WTC11 (cell line): ENCODE measurements at regions not wholly inside any gene's neighbourhood (a gene's known extent, or its start where the extent isn't known, plus 50 kb on each side); places are given as distances from the start of the nearest gene placed in this dataset.

Source experiments
- ATAC-seq: fragments of 200-7000 bp; cut with Tn5 transposase; 2 replicates; pipeline ENCODE4 v1.10.0; 2021; ENCODE audit warnings: mild to moderate bottlenecking, moderate library complexity
- CTCF ChIA-PET: fragments of 300-600 bp; sonication (Branson Sonifier 250); formaldehyde crosslinking; loops from one replicate; lab custom pipeline; 2021; ENCODE audit warnings: antibody characterized with exemption; lab: Charles Lee
- POLR2A ChIA-PET: fragments of 350-600 bp; sonication (Branson Sonifier 250); formaldehyde crosslinking; loops from one replicate; lab custom pipeline; 2021; ENCODE audit warnings: antibody characterized with exemption; lab: Charles Lee
- DNase-seq: peaks from one replicate; pipeline ENCODE4 v3.0.0; 2021; ENCODE audit warnings: low spot score
- H3K27ac Mint-ChIP-seq: 2 replicates; pipeline ENCODE4 v1.8.0; 2021; ENCODE audit warnings: mixed read lengths
- H3K27me3 Mint-ChIP-seq: 2 replicates; pipeline ENCODE4 v1.8.0; 2021; ENCODE audit warnings: low read depth, mild to moderate bottlenecking, moderate library complexity, mixed read lengths
- H3K36me3 Mint-ChIP-seq: 2 replicates; pipeline ENCODE4 v1.8.0; 2021; ENCODE audit warnings: mixed read lengths
- H3K4me1 Mint-ChIP-seq: 2 replicates; pipeline ENCODE4 v1.8.0; 2022; ENCODE audit warnings: mixed read lengths
- H3K4me3 Mint-ChIP-seq: 2 replicates; pipeline ENCODE4 v1.8.0; 2021; ENCODE audit warnings: mild to moderate bottlenecking, moderate library complexity, mixed read lengths
- H3K9me3 Mint-ChIP-seq: 2 replicates; pipeline ENCODE4 v1.8.0; 2021; ENCODE audit warnings: mixed read lengths
- ATF1 ChIP-seq: sonication (generic); formaldehyde crosslinking; IDR thresholded peaks from 2 replicates; pipeline ENCODE4 v1.8.1; 2023; ENCODE audit warnings: mild to moderate bottlenecking, moderate library complexity, missing genetic modification reagents
- CREM ChIP-seq: sonication (generic); formaldehyde crosslinking; IDR thresholded peaks from 2 replicates; pipeline ENCODE4 v1.8.1; 2022; ENCODE audit warnings: mild to moderate bottlenecking, missing genetic modification reagents, moderate library complexity
- CTCF ChIP-seq: fragments of 200-600 bp; IDR thresholded peaks from 2 replicates; pipeline ENCODE4 v1.8.0; 2022; ENCODE audit warnings: antibody characterized with exemption
- E2F1 ChIP-seq: sonication (generic); formaldehyde crosslinking; IDR thresholded peaks from 2 replicates; pipeline ENCODE4 v1.8.0; 2022; ENCODE audit warnings: mild to moderate bottlenecking, missing genetic modification reagents
- ELF4 ChIP-seq: sonication (generic); formaldehyde crosslinking; IDR thresholded peaks from 2 replicates; pipeline ENCODE4 v1.8.1; 2022; ENCODE audit warnings: low read depth, mild to moderate bottlenecking, moderate library complexity, missing genetic modification reagents
- ERG ChIP-seq: fragments of 250-450 bp; sonication (Bioruptor Pico); IDR thresholded peaks from 2 replicates; pipeline ENCODE4 v1.8.0; 2021; ENCODE audit warnings: mild to moderate bottlenecking
- ETV6 ChIP-seq: sonication (generic); formaldehyde crosslinking; IDR thresholded peaks from 2 replicates; pipeline ENCODE4 v1.8.1; 2022; ENCODE audit warnings: mild to moderate bottlenecking, missing genetic modification reagents
- GRHL2 ChIP-seq: fragments of 250-450 bp; sonication (Bioruptor Pico); IDR thresholded peaks from 2 replicates; pipeline ENCODE4 v1.8.0; 2022; ENCODE audit warnings: mild to moderate bottlenecking, moderate library complexity; ENCODE audit not compliant: insufficient replicate concordance, severe bottlenecking
- HMGA2 ChIP-seq: fragments of 250-450 bp; sonication (Bioruptor Pico); IDR thresholded peaks from 2 replicates; pipeline ENCODE4 v1.4.0; 2021; ENCODE audit warnings: mild to moderate bottlenecking, moderate library complexity
- KAT7 ChIP-seq: sonication (generic); formaldehyde crosslinking; IDR thresholded peaks from 2 replicates; pipeline ENCODE4 v1.8.1; 2023; ENCODE audit warnings: missing genetic modification reagents, mild to moderate bottlenecking, borderline replicate concordance
- NR1H2 ChIP-seq: sonication (generic); formaldehyde crosslinking; IDR thresholded peaks from 2 replicates; pipeline ENCODE4 v1.9.0; 2021; ENCODE audit warnings: mild to moderate bottlenecking, moderate library complexity, missing genetic modification reagents
- RELA ChIP-seq: sonication (generic); formaldehyde crosslinking; IDR thresholded peaks from 2 replicates; pipeline ENCODE4 v1.8.1; 2022; ENCODE audit warnings: missing genetic modification reagents, mild to moderate bottlenecking, borderline replicate concordance
- SMAD3 ChIP-seq: sonication (generic); formaldehyde crosslinking; IDR thresholded peaks from 2 replicates; pipeline ENCODE4 v1.8.0; 2022; ENCODE audit warnings: missing genetic modification reagents, mild to moderate bottlenecking, borderline replicate concordance
- TCF7 ChIP-seq: sonication (generic); formaldehyde crosslinking; IDR thresholded peaks from 2 replicates; pipeline ENCODE4 v1.8.0; 2022; ENCODE audit warnings: mild to moderate bottlenecking, low read depth, missing genetic modification reagents, moderate library complexity
- TEAD4 ChIP-seq: sonication (generic); formaldehyde crosslinking; IDR thresholded peaks from 2 replicates; pipeline ENCODE4 v1.8.0; 2022; ENCODE audit warnings: mild to moderate bottlenecking, missing genetic modification reagents
- TP53 ChIP-seq: sonication (generic); formaldehyde crosslinking; IDR thresholded peaks from 2 replicates; pipeline ENCODE4 v1.8.1; 2023; ENCODE audit warnings: mild to moderate bottlenecking, missing genetic modification reagents
- ZBTB21 ChIP-seq: sonication (generic); formaldehyde crosslinking; IDR thresholded peaks from 2 replicates; pipeline ENCODE4 v1.8.1; 2023; ENCODE audit warnings: mild to moderate bottlenecking, missing genetic modification reagents, borderline replicate concordance
- ZNF219 ChIP-seq: sonication (generic); formaldehyde crosslinking; IDR thresholded peaks from 2 replicates; pipeline ENCODE4 v1.8.0; 2023; ENCODE audit warnings: missing genetic modification reagents, mild to moderate bottlenecking, borderline replicate concordance
- ZNF396 ChIP-seq: fragments of 250-450 bp; sonication (Bioruptor Pico); IDR thresholded peaks from 2 replicates; pipeline ENCODE4 v1.8.0; 2021; ENCODE audit warnings: mild to moderate bottlenecking, moderate library complexity, borderline replicate concordance
- TF ChIP-seq, protein P1 (sequence below): sonication (generic); formaldehyde crosslinking; IDR thresholded peaks from 2 replicates; pipeline ENCODE4 v1.8.1; 2023; ENCODE audit warnings: mild to moderate bottlenecking, missing genetic modification reagents, moderate library complexity
- TF ChIP-seq, protein P2 (sequence below): sonication (generic); formaldehyde crosslinking; IDR thresholded peaks from 2 replicates; pipeline ENCODE4 v1.8.0; 2023; ENCODE audit warnings: mild to moderate bottlenecking, missing genetic modification reagents
- TF ChIP-seq, protein P3 (sequence below): sonication (generic); formaldehyde crosslinking; IDR thresholded peaks from 2 replicates; pipeline ENCODE4 v1.8.0; 2022; ENCODE audit warnings: missing genetic modification reagents

- TF ChIP-seq RELA = no peak
- TF ChIP-seq E2F1 (CRISPR knock-in tag) = no peak
- no peak for TF ChIP-seq TCF7 (CRISPR knock-in tag)
- no peak for TF ChIP-seq ZNF219 (CRISPR knock-in tag)
- TF ChIP-seq CTCF = no peak
- no peak for TF ChIP-seq ZNF396
- TF ChIP-seq ETV6 (CRISPR knock-in tag) = no peak
- TF ChIP-seq NR1H2 (CRISPR knock-in tag) = no peak
- TF ChIP-seq ERG (CRISPR knock-in tag) = no peak
These were observed 625.6 kb upstream of the FAM241A start (continued) for GRCh38 chr4:111519683-111520082.

DNA sequence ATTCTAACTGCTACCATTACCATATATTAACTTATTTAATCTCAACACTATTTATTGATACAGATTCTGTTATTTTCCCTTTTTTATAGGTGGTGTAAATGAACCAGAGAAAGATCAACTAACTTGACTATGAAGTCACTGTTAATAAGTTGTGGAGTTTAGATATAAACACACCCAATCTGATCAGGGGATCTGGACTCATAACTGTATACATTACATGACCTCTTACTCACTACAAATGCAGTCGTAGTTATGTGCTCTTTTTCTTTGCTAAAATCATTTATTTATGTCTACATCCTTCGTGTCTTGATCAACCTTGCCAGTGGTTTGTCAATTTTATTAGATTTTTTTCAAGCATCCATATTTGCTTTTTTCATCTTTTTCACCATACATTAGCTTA, 614.8 kb upstream of the FAM241A start:
- H3K9me3 Mint-ChIP-seq = no peaks in the 10 kb centered on the region; the same call in 1 of the 2 replicates
- H3K4me1 Mint-ChIP-seq = no peaks in the 10 kb centered on the region
- DNase-seq = no peak
- no peaks in the 10 kb centered on the region for H3K27me3 Mint-ChIP-seq
- no peak overlapping the region for H3K27ac Mint-ChIP-seq
- ChIA-PET POLR2A (no interaction called here), CTCF (no interaction called here)
- H3K4me3 Mint-ChIP-seq = no peak overlapping the region
- no peaks in the 10 kb centered on the region for H3K36me3 Mint-ChIP-seq
- ATAC-seq = no peak
- TF ChIP-seq KAT7 (CRISPR knock-in tag) (no peak), TEAD4 (CRISPR knock-in tag) (no peak), ZBTB21 (no peak), SMAD3 (CRISPR knock-in tag) (no peak), ETV6 (CRISPR knock-in tag) (no peak), HMGA2 (CRISPR knock-in tag) (no peak), GRHL2 (CRISPR knock-in tag) (no peak), TCF7 (CRISPR knock-in tag) (no peak), ELF4 (CRISPR knock-in tag) (no peak), TP53 (CRISPR knock-in tag) (no peak), ERG (CRISPR knock-in tag) (no peak), CREM (CRISPR knock-in tag) (no peak), ATF1 (no peak)
- TF ChIP-seq, protein P1, sequence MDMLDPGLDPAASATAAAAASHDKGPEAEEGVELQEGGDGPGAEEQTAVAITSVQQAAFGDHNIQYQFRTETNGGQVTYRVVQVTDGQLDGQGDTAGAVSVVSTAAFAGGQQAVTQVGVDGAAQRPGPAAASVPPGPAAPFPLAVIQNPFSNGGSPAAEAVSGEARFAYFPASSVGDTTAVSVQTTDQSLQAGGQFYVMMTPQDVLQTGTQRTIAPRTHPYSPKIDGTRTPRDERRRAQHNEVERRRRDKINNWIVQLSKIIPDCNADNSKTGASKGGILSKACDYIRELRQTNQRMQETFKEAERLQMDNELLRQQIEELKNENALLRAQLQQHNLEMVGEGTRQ = no peak
- TF ChIP-seq, protein P2, sequence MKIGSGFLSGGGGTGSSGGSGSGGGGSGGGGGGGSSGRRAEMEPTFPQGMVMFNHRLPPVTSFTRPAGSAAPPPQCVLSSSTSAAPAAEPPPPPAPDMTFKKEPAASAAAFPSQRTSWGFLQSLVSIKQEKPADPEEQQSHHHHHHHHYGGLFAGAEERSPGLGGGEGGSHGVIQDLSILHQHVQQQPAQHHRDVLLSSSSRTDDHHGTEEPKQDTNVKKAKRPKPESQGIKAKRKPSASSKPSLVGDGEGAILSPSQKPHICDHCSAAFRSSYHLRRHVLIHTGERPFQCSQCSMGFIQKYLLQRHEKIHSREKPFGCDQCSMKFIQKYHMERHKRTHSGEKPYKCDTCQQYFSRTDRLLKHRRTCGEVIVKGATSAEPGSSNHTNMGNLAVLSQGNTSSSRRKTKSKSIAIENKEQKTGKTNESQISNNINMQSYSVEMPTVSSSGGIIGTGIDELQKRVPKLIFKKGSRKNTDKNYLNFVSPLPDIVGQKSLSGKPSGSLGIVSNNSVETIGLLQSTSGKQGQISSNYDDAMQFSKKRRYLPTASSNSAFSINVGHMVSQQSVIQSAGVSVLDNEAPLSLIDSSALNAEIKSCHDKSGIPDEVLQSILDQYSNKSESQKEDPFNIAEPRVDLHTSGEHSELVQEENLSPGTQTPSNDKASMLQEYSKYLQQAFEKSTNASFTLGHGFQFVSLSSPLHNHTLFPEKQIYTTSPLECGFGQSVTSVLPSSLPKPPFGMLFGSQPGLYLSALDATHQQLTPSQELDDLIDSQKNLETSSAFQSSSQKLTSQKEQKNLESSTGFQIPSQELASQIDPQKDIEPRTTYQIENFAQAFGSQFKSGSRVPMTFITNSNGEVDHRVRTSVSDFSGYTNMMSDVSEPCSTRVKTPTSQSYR (CRISPR knock-in tag) = no peak
- TF ChIP-seq, protein P3, sequence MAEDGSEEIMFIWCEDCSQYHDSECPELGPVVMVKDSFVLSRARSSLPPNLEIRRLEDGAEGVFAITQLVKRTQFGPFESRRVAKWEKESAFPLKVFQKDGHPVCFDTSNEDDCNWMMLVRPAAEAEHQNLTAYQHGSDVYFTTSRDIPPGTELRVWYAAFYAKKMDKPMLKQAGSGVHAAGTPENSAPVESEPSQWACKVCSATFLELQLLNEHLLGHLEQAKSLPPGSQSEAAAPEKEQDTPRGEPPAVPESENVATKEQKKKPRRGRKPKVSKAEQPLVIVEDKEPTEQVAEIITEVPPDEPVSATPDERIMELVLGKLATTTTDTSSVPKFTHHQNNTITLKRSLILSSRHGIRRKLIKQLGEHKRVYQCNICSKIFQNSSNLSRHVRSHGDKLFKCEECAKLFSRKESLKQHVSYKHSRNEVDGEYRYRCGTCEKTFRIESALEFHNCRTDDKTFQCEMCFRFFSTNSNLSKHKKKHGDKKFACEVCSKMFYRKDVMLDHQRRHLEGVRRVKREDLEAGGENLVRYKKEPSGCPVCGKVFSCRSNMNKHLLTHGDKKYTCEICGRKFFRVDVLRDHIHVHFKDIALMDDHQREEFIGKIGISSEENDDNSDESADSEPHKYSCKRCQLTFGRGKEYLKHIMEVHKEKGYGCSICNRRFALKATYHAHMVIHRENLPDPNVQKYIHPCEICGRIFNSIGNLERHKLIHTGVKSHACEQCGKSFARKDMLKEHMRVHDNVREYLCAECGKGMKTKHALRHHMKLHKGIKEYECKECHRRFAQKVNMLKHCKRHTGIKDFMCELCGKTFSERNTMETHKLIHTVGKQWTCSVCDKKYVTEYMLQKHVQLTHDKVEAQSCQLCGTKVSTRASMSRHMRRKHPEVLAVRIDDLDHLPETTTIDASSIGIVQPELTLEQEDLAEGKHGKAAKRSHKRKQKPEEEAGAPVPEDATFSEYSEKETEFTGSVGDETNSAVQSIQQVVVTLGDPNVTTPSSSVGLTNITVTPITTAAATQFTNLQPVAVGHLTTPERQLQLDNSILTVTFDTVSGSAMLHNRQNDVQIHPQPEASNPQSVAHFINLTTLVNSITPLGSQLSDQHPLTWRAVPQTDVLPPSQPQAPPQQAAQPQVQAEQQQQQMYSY = no peak
